ENCODE measurements at regions not wholly inside any gene's neighbourhood (a gene's known extent, or its start where the extent isn't known, plus 50 kb on each side); places are given as distances from the start of the nearest gene placed in this dataset.

DNA sequence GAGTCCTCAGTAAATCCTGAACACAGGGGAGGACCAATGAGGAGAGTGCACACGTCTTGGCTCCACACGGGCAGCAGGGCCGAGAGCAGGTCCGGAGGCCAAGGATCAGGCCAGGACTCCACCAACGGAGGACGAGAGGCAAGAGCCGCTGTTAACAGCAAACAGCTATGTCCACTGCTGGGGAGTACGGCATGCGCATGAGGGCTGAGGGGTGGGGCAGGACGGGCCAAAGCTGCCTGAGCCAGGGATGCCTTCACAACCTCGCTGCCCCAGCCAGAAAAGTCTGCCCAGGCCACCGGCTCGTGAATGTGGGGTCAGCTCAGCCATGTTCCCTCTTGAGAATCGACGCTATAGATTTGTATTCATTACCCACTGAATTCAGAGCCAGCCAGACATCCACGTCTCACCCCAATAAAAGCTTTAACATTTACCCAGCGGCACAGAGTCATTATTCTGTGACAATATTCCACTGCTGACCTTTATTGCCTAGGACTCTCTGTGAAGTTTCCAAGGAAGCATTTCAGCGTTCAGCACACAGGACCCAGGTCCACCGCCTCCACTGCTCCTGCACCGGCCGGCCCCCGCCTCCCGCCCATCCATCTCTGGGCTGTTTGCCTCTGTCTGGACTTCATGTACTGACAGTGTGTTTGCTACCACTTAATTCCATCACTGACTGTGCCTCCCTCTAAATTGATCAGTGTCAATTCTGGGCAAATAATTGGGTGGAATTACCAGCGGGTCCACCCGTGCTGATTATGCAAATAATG, 384.9 kb downstream of the SHANK2 start:
- TF ChIP-seq POLR2A (IDR thresholded peaks at IDR 0.05; ENCODE audit: low read length) (no peak), GATA1 (IDR thresholded peaks at IDR 0.05; ENCODE audit: low read depth, low read length) (no peak)

All from erythroblast (primary cell).